ENCODE measurements at regions not wholly inside any gene's neighbourhood (a gene's known extent, or its start where the extent isn't known, plus 50 kb on each side); places are given as distances from the start of the nearest gene placed in this dataset.

GRCh38 chr2:106602042-106602441 is 114.9 kb downstream of the CD8B2 start:
- Mint-ChIP-seq H3K27ac (no peak overlapping the region), H3K36me3 (ENCODE audit: low read depth) (no peaks in the 10 kb centered on the region)
- CTCF ChIA-PET: no interaction called here

GRCh38 chr2:106606652-106607051 is 119.5 kb downstream of the CD8B2 start:
- H3K36me3 Mint-ChIP-seq (ENCODE audit: low read depth): no peaks in the 10 kb centered on the region
- H3K27ac Mint-ChIP-seq: no peak overlapping the region
- DNase-seq: no peak
- ChIA-PET CTCF (no interaction called here), POLR2A (no interaction called here)
- no peaks in the 10 kb centered on the region for H3K9me3 Mint-ChIP-seq
- H3K27me3 Mint-ChIP-seq: peaks cover 14% of the 10 kb centered on the region
- no peak overlapping the region for H3K4me3 Mint-ChIP-seq
- H3K4me1 Mint-ChIP-seq: no peaks in the 10 kb centered on the region

More at GRCh38 chr2:106602042-106602441, 114.9 kb downstream of the CD8B2 start:
- no peaks in the 10 kb centered on the region for H3K9me3 Mint-ChIP-seq
- no peak overlapping the region for H3K4me3 Mint-ChIP-seq
- peaks cover 18% of the 10 kb centered on the region for H3K27me3 Mint-ChIP-seq
- no peaks in the 10 kb centered on the region for H3K4me1 Mint-ChIP-seq
- no peak for DNase-seq
- POLR2A ChIA-PET: no interaction called here

- CTCF ChIA-PET: no interaction called here
- no peak for DNase-seq
- no peaks in the 10 kb centered on the region for H3K9me3 Mint-ChIP-seq
- no peaks in the 10 kb centered on the region for H3K4me1 Mint-ChIP-seq
- POLR2A ChIA-PET: no interaction called here
- no peak overlapping the region for H3K4me3 Mint-ChIP-seq
- H3K27me3 Mint-ChIP-seq: peaks cover 14% of the 10 kb centered on the region
- H3K27ac Mint-ChIP-seq: no peak overlapping the region
- no peaks in the 10 kb centered on the region for H3K36me3 Mint-ChIP-seq (ENCODE audit: low read depth)
Observed at GRCh38 chr2:106607371-106607770, 120.2 kb downstream of the CD8B2 start.

- CTCF ChIA-PET: no interaction called here
- no peaks in the 10 kb centered on the region for H3K9me3 Mint-ChIP-seq
- no peak overlapping the region for H3K27ac Mint-ChIP-seq
- POLR2A ChIA-PET: no interaction called here
- H3K27me3 Mint-ChIP-seq: peaks cover 5% of the 10 kb centered on the region
- DNase-seq: no peak
- H3K36me3 Mint-ChIP-seq (ENCODE audit: low read depth): no peaks in the 10 kb centered on the region
- no peak overlapping the region for H3K4me3 Mint-ChIP-seq
- H3K4me1 Mint-ChIP-seq: no peaks in the 10 kb centered on the region
Observed at GRCh38 chr2:106609780-106610179, 122.6 kb downstream of the CD8B2 start.

GRCh38 chr2:106614511-106615291 is 127.5 kb downstream of the CD8B2 start:
- POLR2A ChIA-PET: no interaction called here
- no peak overlapping the region for H3K4me3 Mint-ChIP-seq
- no peaks in the 10 kb centered on the region for H3K4me1 Mint-ChIP-seq
- no peak for DNase-seq
- H3K36me3 Mint-ChIP-seq (ENCODE audit: low read depth): no peaks in the 10 kb centered on the region
- CTCF ChIA-PET: no interaction called here
- no peak overlapping the region for H3K27ac Mint-ChIP-seq
- H3K9me3 Mint-ChIP-seq: no peaks in the 10 kb centered on the region
- H3K27me3 Mint-ChIP-seq: peaks cover 2% of the 10 kb centered on the region

- Mint-ChIP-seq H3K4me3 (no peak overlapping the region), H3K9me3 (no peaks in the 10 kb centered on the region), H3K27me3 (peaks cover 2% of the 10 kb centered on the region), H3K4me1 (no peaks in the 10 kb centered on the region), H3K27ac (no peak overlapping the region), H3K36me3 (ENCODE audit: low read depth) (no peaks in the 10 kb centered on the region)
- POLR2A ChIA-PET: no interaction called here
- DNase-seq: no peak
- CTCF ChIA-PET: no interaction called here
Observed at GRCh38 chr2:106618614-106619013, 131.4 kb downstream of the CD8B2 start.

- H3K9me3 Mint-ChIP-seq: peaks cover 2% of the 10 kb centered on the region
Observed at GRCh38 chr2:106623456-106623855, 136.3 kb downstream of the CD8B2 start.

GRCh38 chr2:106624787-106625380 is 137.7 kb downstream of the CD8B2 start:
- DNase-seq: no peak
- no peak overlapping the region for H3K4me3 Mint-ChIP-seq
- peaks cover 2% of the 10 kb centered on the region for H3K9me3 Mint-ChIP-seq
- H3K4me1 Mint-ChIP-seq: no peaks in the 10 kb centered on the region
- H3K36me3 Mint-ChIP-seq (ENCODE audit: low read depth): no peaks in the 10 kb centered on the region
- H3K27ac Mint-ChIP-seq: no peak overlapping the region
- POLR2A ChIA-PET: no interaction called here
- CTCF ChIA-PET: no interaction called here
- H3K27me3 Mint-ChIP-seq: no peaks in the 10 kb centered on the region

More at GRCh38 chr2:106623456-106623855, 136.3 kb downstream of the CD8B2 start:
- H3K27ac Mint-ChIP-seq: no peak overlapping the region
- H3K4me1 Mint-ChIP-seq: no peaks in the 10 kb centered on the region
- DNase-seq: no peak
- H3K27me3 Mint-ChIP-seq: no peaks in the 10 kb centered on the region
- no peak overlapping the region for H3K4me3 Mint-ChIP-seq
- no peaks in the 10 kb centered on the region for H3K36me3 Mint-ChIP-seq (ENCODE audit: low read depth)
- ChIA-PET POLR2A (no interaction called here), CTCF (interaction anchor here (0.8 kb wide), 1 partner anchor 19 kb away, joined by 3 read pairs; no protein-coding TSS in a partner anchor)

GRCh38 chr2:106628377-106628776 is 141.2 kb downstream of the CD8B2 start:
- ChIA-PET POLR2A (no interaction called here), CTCF (no interaction called here)
- Mint-ChIP-seq H3K27ac (no peak overlapping the region), H3K27me3 (no peaks in the 10 kb centered on the region), H3K36me3 (ENCODE audit: low read depth) (no peaks in the 10 kb centered on the region), H3K9me3 (peaks cover 2% of the 10 kb centered on the region), H3K4me1 (no peaks in the 10 kb centered on the region), H3K4me3 (no peak overlapping the region)
- DNase-seq: no peak

- no peak overlapping the region for H3K4me3 Mint-ChIP-seq
- no peaks in the 10 kb centered on the region for H3K4me1 Mint-ChIP-seq
- H3K9me3 Mint-ChIP-seq: peaks cover 2% of the 10 kb centered on the region
- H3K27ac Mint-ChIP-seq: no peak overlapping the region
- ChIA-PET POLR2A (no interaction called here), CTCF (no interaction called here)
- no peaks in the 10 kb centered on the region for H3K27me3 Mint-ChIP-seq
- DNase-seq: no peak
- no peaks in the 10 kb centered on the region for H3K36me3 Mint-ChIP-seq (ENCODE audit: low read depth)
Observed at GRCh38 chr2:106629981-106630380, 142.8 kb downstream of the CD8B2 start.

GRCh38 chr2:106631281-106631680 is 144.1 kb downstream of the CD8B2 start:
- Mint-ChIP-seq H3K4me1 (no peaks in the 10 kb centered on the region), H3K27ac (no peak overlapping the region), H3K4me3 (no peak overlapping the region), H3K9me3 (peaks cover 2% of the 10 kb centered on the region), H3K36me3 (ENCODE audit: low read depth) (no peaks in the 10 kb centered on the region), H3K27me3 (no peaks in the 10 kb centered on the region)
- CTCF ChIA-PET: interaction anchor here (0.7 kb wide), 1 partner anchor 12 kb away, joined by 3 read pairs; no protein-coding TSS in a partner anchor
- POLR2A ChIA-PET: no interaction called here
- no peak for DNase-seq

GRCh38 chr2:106638043-106638442 is 150.9 kb downstream of the CD8B2 start:
- H3K4me3 Mint-ChIP-seq: no peak overlapping the region
- no peak for DNase-seq
- H3K4me1 Mint-ChIP-seq: no peaks in the 10 kb centered on the region
- no peaks in the 10 kb centered on the region for H3K36me3 Mint-ChIP-seq (ENCODE audit: low read depth)
- no peaks in the 10 kb centered on the region for H3K9me3 Mint-ChIP-seq
- ChIA-PET CTCF (no interaction called here), POLR2A (no interaction called here)
- no peaks in the 10 kb centered on the region for H3K27me3 Mint-ChIP-seq
- H3K27ac Mint-ChIP-seq: no peak overlapping the region

GRCh38 chr2:106638580-106638979 is 151.4 kb downstream of the CD8B2 start:
- no peaks in the 10 kb centered on the region for H3K9me3 Mint-ChIP-seq
- H3K4me3 Mint-ChIP-seq: no peak overlapping the region
- no peak overlapping the region for H3K27ac Mint-ChIP-seq
- CTCF ChIA-PET: no interaction called here
- no peaks in the 10 kb centered on the region for H3K27me3 Mint-ChIP-seq
- POLR2A ChIA-PET: no interaction called here
- DNase-seq: no peak
- no peaks in the 10 kb centered on the region for H3K4me1 Mint-ChIP-seq
- H3K36me3 Mint-ChIP-seq (ENCODE audit: low read depth): no peaks in the 10 kb centered on the region

GRCh38 chr2:106642679-106643078 is 155.5 kb downstream of the CD8B2 start:
- Mint-ChIP-seq H3K27me3 (no peaks in the 10 kb centered on the region), H3K4me3 (no peak overlapping the region), H3K9me3 (no peaks in the 10 kb centered on the region), H3K4me1 (no peaks in the 10 kb centered on the region), H3K27ac (no peak overlapping the region), H3K36me3 (ENCODE audit: low read depth) (no peaks in the 10 kb centered on the region)
- DNase-seq: no peak
- CTCF ChIA-PET: interaction anchor here (0.9 kb wide), 1 partner anchor 19 kb away, joined by 3 read pairs; no protein-coding TSS in a partner anchor
- POLR2A ChIA-PET: no interaction called here
